GM23338 (cell line): ENCODE measurements at regions not wholly inside any gene's neighbourhood (a gene's known extent, or its start where the extent isn't known, plus 50 kb on each side); places are given as distances from the start of the nearest gene placed in this dataset.

Source experiments
- ATAC-seq: fragments of 200-7000 bp; cut with Tn5 transposase; 3 replicates; pipeline ENCODE4 v1.9.1; 2020
- DNase-seq: peaks from one replicate; pipeline ENCODE4 v3.0.0-alpha.2; 2015; ENCODE audit warnings: low spot score
- H2AFZ ChIP-seq: fragments of 200-600 bp; sonication (generic); 2 replicates; pipeline ENCODE4 v1.8.0; 2016; ENCODE audit warnings: antibody characterized with exemption, mild to moderate bottlenecking, moderate library complexity
- H3F3A ChIP-seq: fragments of 200-600 bp; sonication (generic); replicated peaks from 2 replicates; pipeline ENCODE4 v1.8.0; 2017; ENCODE audit warnings: antibody characterized with exemption, mixed run types, low read depth
- H3K27ac ChIP-seq: fragments of 200-600 bp; sonication (generic); 2 replicates; pipeline ENCODE4 v1.6.1; 2016; ENCODE audit warnings: low read depth
- H3K27me3 ChIP-seq: fragments of 200-600 bp; sonication (generic); 2 replicates; pipeline ENCODE4 v1.8.0; 2016; ENCODE audit warnings: mild to moderate bottlenecking, mixed run types, moderate library complexity; ENCODE audit not compliant: insufficient read depth
- H3K36me3 ChIP-seq: fragments of 200-600 bp; sonication (generic); 2 replicates; pipeline ENCODE4 v1.8.0; 2016; ENCODE audit warnings: mild to moderate bottlenecking; ENCODE audit not compliant: insufficient read depth
- H3K4me1 ChIP-seq: fragments of 200-600 bp; sonication (generic); 2 replicates; pipeline ENCODE4 v1.8.0; 2016; ENCODE audit warnings: mild to moderate bottlenecking, moderate library complexity; ENCODE audit not compliant: insufficient read depth
- H3K4me2 ChIP-seq: fragments of 200-600 bp; sonication (generic); 2 replicates; pipeline ENCODE4 v1.7.1; 2017; ENCODE audit warnings: mixed run types
- H3K4me3 ChIP-seq: fragments of 200-600 bp; sonication (generic); 2 replicates; pipeline ENCODE4 v1.6.1; 2016; ENCODE audit warnings: mixed run types
- H3K79me2 ChIP-seq: fragments of 200-600 bp; sonication (generic); replicated peaks from 2 replicates; pipeline ENCODE4 v1.8.0; 2017; ENCODE audit warnings: mild to moderate bottlenecking; ENCODE audit not compliant: insufficient read depth
- H3K9me2 ChIP-seq: fragments of 200-600 bp; sonication (generic); 2 replicates; pipeline ENCODE4 v1.8.0; 2017; ENCODE audit not compliant: insufficient read depth
- H4K20me1 ChIP-seq: fragments of 200-600 bp; sonication (generic); replicated peaks from 2 replicates; pipeline ENCODE4 v1.8.0; 2017; ENCODE audit warnings: mild to moderate bottlenecking; ENCODE audit not compliant: insufficient read depth
- H3K27ac Mint-ChIP-seq: 2 replicates; pipeline ENCODE4 v1.8.0; 2020; ENCODE audit warnings: inconsistent platforms, mild to moderate bottlenecking, moderate library complexity, mixed read lengths
- H3K27me3 Mint-ChIP-seq: 3 replicates; pipeline ENCODE4 v1.8.0; 2022; ENCODE audit warnings: low read depth, mild to moderate bottlenecking, moderate library complexity, mixed read lengths, inconsistent platforms; ENCODE audit not compliant: insufficient read depth, poor library complexity
- H3K36me3 Mint-ChIP-seq: 3 replicates; pipeline ENCODE4 v1.8.0; 2021; ENCODE audit warnings: low read depth, mild to moderate bottlenecking, inconsistent platforms, moderate library complexity, mixed read lengths
- H3K4me1 Mint-ChIP-seq: 3 replicates; pipeline ENCODE4 v1.8.0; 2020; ENCODE audit warnings: mild to moderate bottlenecking, inconsistent platforms, mixed read lengths
- H3K4me3 Mint-ChIP-seq: 3 replicates; pipeline ENCODE4 v1.8.0; 2021; ENCODE audit warnings: moderate library complexity, mild to moderate bottlenecking, inconsistent platforms, mixed read lengths
- H3K9me3 Mint-ChIP-seq: 3 replicates; pipeline ENCODE4 v1.8.0; 2020; ENCODE audit warnings: moderate library complexity, mild to moderate bottlenecking, inconsistent platforms, mixed read lengths
- CREB1 ChIP-seq: fragments of 250-450 bp; sonication (Bioruptor Pico); IDR thresholded peaks from 2 replicates; pipeline ENCODE4 v1.5.0; 2020; ENCODE audit warnings: low read depth, mild to moderate bottlenecking, moderate library complexity
- EZH2 ChIP-seq: fragments of 200-600 bp; sonication (generic); IDR thresholded peaks from one replicate; pipeline ENCODE4 v1.8.0; 2017; ENCODE audit warnings: antibody characterized with exemption, mild to moderate bottlenecking, low read depth; ENCODE audit not compliant: unreplicated experiment
- EZH2phosphoT487 ChIP-seq: fragments of 200-600 bp; sonication (generic); IDR thresholded peaks from one replicate; pipeline ENCODE4 v1.8.1; 2018; ENCODE audit warnings: antibody characterized with exemption; ENCODE audit not compliant: unreplicated experiment
- NANOG ChIP-seq: IDR thresholded peaks from 2 replicates; pipeline ENCODE4 v1.6.1; 2016; ENCODE audit warnings: antibody characterized with exemption, borderline replicate concordance
- POLR2AphosphoS5 ChIP-seq: IDR thresholded peaks from 2 replicates; pipeline ENCODE4 v1.6.1; 2016; ENCODE audit warnings: antibody characterized with exemption, low read depth
- STAT1 ChIP-seq: IDR thresholded peaks from one replicate; pipeline ENCODE4 v1.6.1; 2016; ENCODE audit warnings: antibody characterized with exemption; ENCODE audit not compliant: unreplicated experiment
- ZNF114 ChIP-seq: fragments of 250-450 bp; sonication (Bioruptor Pico); IDR thresholded peaks from 2 replicates; pipeline ENCODE4 v1.5.0; 2020; ENCODE audit warnings: mild to moderate bottlenecking, moderate library complexity
- ZNF331 ChIP-seq: fragments of 250-450 bp; sonication (Bioruptor Pico); IDR thresholded peaks from 2 replicates; pipeline ENCODE4 v1.5.0; 2020; ENCODE audit warnings: low read depth, mild to moderate bottlenecking, moderate library complexity
- TF ChIP-seq, protein P1 (sequence below): fragments of 250-450 bp; sonication (Bioruptor Pico); IDR thresholded peaks from 2 replicates; pipeline ENCODE4 v1.5.0; 2020; ENCODE audit warnings: mild to moderate bottlenecking, moderate library complexity
- TF ChIP-seq, protein P2 (sequence below): IDR thresholded peaks from 2 replicates; pipeline ENCODE4 v1.6.1; 2016; ENCODE audit warnings: antibody characterized with exemption
- TF ChIP-seq, protein P3 (sequence below), 2 experiments: fragments of 200-600 bp in 1 of 2; sonication (generic) in 1 of 2; conservative IDR thresholded peaks; 2 replicates each; pipeline versions ENCODE4 v1.5.1 to v1.6.1; 2016 to 2017; ENCODE audit warnings: antibody characterized with exemption in 2 of 2, low read depth in 2 of 2, mild to moderate bottlenecking in 2 of 2, moderate library complexity in 1 of 2

DNA sequence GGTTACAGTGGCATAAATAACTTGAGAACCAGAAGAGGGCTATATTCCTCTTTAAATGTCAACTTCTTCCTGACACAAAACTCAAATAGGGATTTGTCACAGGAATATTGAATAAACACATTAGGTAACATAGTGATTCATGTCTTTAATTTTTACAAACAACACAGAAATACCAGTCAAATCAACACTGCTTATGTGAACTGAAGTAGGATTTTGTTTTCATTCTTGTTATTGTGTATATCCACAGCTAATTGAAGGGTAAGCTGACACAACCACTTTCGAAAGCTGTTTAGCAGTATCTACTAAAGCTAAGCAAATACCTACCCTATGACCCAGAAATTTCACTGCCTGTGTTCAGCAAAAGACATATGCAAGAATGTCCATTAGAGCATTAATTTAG lies 120.4 kb upstream of the EOLA2 start (continued):
- TF ChIP-seq, protein P1, sequence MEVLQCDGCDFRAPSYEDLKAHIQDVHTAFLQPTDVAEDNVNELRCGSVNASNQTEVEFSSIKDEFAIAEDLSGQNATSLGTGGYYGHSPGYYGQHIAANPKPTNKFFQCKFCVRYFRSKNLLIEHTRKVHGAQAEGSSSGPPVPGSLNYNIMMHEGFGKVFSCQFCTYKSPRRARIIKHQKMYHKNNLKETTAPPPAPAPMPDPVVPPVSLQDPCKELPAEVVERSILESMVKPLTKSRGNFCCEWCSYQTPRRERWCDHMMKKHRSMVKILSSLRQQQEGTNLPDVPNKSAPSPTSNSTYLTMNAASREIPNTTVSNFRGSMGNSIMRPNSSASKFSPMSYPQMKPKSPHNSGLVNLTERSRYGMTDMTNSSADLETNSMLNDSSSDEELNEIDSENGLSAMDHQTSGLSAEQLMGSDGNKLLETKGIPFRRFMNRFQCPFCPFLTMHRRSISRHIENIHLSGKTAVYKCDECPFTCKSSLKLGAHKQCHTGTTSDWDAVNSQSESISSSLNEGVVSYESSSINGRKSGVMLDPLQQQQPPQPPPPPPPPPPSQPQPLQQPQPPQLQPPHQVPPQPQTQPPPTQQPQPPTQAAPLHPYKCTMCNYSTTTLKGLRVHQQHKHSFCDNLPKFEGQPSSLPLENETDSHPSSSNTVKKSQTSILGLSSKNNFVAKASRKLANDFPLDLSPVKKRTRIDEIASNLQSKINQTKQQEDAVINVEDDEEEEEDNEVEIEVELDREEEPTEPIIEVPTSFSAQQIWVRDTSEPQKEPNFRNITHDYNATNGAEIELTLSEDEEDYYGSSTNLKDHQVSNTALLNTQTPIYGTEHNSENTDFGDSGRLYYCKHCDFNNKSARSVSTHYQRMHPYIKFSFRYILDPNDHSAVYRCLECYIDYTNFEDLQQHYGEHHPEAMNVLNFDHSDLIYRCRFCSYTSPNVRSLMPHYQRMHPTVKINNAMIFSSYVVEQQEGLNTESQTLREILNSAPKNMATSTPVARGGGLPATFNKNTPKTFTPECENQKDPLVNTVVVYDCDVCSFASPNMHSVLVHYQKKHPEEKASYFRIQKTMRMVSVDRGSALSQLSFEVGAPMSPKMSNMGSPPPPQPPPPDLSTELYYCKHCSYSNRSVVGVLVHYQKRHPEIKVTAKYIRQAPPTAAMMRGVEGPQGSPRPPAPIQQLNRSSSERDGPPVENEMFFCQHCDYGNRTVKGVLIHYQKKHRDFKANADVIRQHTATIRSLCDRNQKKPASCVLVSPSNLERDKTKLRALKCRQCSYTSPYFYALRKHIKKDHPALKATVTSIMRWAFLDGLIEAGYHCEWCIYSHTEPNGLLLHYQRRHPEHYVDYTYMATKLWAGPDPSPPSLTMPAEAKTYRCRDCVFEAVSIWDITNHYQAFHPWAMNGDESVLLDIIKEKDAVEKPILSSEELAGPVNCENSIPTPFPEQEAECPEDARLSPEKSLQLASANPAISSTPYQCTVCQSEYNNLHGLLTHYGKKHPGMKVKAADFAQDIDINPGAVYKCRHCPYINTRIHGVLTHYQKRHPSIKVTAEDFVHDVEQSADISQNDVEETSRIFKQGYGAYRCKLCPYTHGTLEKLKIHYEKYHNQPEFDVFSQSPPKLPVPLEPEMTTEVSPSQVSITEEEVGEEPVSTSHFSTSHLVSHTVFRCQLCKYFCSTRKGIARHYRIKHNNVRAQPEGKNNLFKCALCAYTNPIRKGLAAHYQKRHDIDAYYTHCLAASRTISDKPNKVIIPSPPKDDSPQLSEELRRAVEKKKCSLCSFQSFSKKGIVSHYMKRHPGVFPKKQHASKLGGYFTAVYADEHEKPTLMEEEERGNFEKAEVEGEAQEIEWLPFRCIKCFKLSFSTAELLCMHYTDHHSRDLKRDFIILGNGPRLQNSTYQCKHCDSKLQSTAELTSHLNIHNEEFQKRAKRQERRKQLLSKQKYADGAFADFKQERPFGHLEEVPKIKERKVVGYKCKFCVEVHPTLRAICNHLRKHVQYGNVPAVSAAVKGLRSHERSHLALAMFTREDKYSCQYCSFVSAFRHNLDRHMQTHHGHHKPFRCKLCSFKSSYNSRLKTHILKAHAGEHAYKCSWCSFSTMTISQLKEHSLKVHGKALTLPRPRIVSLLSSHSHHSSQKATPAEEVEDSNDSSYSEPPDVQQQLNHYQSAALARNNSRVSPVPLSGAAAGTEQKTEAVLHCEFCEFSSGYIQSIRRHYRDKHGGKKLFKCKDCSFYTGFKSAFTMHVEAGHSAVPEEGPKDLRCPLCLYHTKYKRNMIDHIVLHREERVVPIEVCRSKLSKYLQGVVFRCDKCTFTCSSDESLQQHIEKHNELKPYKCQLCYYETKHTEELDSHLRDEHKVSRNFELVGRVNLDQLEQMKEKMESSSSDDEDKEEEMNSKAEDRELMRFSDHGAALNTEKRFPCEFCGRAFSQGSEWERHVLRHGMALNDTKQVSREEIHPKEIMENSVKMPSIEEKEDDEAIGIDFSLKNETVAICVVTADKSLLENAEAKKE (CRISPR knock-in tag), result no peak
- TF ChIP-seq ZNF114 (CRISPR knock-in tag) (no peak), EZH2 (no peak), CREB1 (CRISPR knock-in tag) (no peak), POLR2AphosphoS5 (no peak)
- TF ChIP-seq, protein P2, sequence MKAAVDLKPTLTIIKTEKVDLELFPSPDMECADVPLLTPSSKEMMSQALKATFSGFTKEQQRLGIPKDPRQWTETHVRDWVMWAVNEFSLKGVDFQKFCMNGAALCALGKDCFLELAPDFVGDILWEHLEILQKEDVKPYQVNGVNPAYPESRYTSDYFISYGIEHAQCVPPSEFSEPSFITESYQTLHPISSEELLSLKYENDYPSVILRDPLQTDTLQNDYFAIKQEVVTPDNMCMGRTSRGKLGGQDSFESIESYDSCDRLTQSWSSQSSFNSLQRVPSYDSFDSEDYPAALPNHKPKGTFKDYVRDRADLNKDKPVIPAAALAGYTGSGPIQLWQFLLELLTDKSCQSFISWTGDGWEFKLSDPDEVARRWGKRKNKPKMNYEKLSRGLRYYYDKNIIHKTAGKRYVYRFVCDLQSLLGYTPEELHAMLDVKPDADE, result no peak

DNA sequence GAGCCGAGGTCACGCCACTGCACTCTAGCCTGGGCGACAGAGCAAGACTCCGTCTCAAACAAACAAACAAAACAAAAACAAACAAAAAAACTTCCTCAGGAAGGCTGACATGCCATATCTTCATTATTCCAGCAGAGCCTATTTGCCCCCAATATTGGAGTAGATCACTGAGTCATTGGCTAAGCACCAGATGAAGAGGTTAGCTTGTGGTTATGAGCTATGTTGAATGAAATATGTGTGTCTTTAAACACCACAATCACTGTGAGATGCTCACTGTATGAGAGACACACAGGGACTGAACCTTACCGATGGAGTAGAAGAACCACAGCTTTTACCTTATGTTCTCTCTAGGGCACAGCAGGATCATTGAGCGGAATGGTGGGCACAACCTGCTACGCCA lies 122.1 kb upstream of the EOLA2 start:
- Mint-ChIP-seq H3K27me3 (peaks cover 1% of the 10 kb centered on the region), H3K4me3 (no peak overlapping the region), H3K36me3 (no peaks in the 10 kb centered on the region), H3K4me1 (no peaks in the 10 kb centered on the region), H3K27ac (no peak overlapping the region), H3K9me3 (no peaks in the 10 kb centered on the region)
- H3K4me3 ChIP-seq, result no peak overlapping the region
- H3K4me2 ChIP-seq, result no peak overlapping the region
- no peak overlapping the region for H3K27ac ChIP-seq
- no peak for TF ChIP-seq CREB1 (CRISPR knock-in tag)
- TF ChIP-seq POLR2AphosphoS5, result no peak
- TF ChIP-seq ZNF331 (CRISPR knock-in tag), result no peak
- TF ChIP-seq, protein P3, sequence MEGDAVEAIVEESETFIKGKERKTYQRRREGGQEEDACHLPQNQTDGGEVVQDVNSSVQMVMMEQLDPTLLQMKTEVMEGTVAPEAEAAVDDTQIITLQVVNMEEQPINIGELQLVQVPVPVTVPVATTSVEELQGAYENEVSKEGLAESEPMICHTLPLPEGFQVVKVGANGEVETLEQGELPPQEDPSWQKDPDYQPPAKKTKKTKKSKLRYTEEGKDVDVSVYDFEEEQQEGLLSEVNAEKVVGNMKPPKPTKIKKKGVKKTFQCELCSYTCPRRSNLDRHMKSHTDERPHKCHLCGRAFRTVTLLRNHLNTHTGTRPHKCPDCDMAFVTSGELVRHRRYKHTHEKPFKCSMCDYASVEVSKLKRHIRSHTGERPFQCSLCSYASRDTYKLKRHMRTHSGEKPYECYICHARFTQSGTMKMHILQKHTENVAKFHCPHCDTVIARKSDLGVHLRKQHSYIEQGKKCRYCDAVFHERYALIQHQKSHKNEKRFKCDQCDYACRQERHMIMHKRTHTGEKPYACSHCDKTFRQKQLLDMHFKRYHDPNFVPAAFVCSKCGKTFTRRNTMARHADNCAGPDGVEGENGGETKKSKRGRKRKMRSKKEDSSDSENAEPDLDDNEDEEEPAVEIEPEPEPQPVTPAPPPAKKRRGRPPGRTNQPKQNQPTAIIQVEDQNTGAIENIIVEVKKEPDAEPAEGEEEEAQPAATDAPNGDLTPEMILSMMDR (conservative IDR thresholded peaks at IDR 0.05; ENCODE audit: low read depth in 2 of 2), result no peak
- no peak for TF ChIP-seq ZNF114 (CRISPR knock-in tag)
- TF ChIP-seq STAT1, result no peak
- TF ChIP-seq EZH2phosphoT487, result no peak
- no peak for TF ChIP-seq NANOG
- no peaks in the 10 kb centered on the region for H3K79me2 ChIP-seq
- H3F3A ChIP-seq, result no peaks in the 10 kb centered on the region
- no peak overlapping the region for H2AFZ ChIP-seq
- DNase-seq (no peak), ATAC-seq (no peak)
- no peaks in the 10 kb centered on the region for H3K4me1 ChIP-seq
- no peaks in the 10 kb centered on the region for H3K27me3 ChIP-seq
- no peaks in the 10 kb centered on the region for H3K9me2 ChIP-seq
- no peaks in the 10 kb centered on the region for H4K20me1 ChIP-seq
- no peaks in the 10 kb centered on the region for H3K36me3 ChIP-seq
